OCI-LY7 (cell line): ENCODE measurements at regions not wholly inside any gene's neighbourhood (a gene's known extent, or its start where the extent isn't known, plus 50 kb on each side); places are given as distances from the start of the nearest gene placed in this dataset.

ENCODE experiments used
- CTCF ChIP-seq: fragments of 200-600 bp; sonication (generic); conservative IDR thresholded peaks from 2 replicates; pipeline ENCODE4 v1.5.1; 2014; ENCODE audit warnings: mild to moderate bottlenecking, antibody characterized with exemption, low read length, moderate library complexity, mixed read lengths
- EZH2phosphoT487 ChIP-seq: fragments of 200-600 bp; sonication (generic); IDR thresholded peaks from 2 replicates; pipeline ENCODE4 v1.6.1; 2018; ENCODE audit warnings: low read depth, borderline replicate concordance, mild to moderate bottlenecking, mixed run types, antibody characterized with exemption, low read length, moderate library complexity, mixed read lengths

- no peak for TF ChIP-seq CTCF
- TF ChIP-seq EZH2phosphoT487, result no peak
Measured at GRCh38 chr9:108108280-108108851, 618.8 kb upstream of the KLF4 start.
